Breast epithelium (tissue), 3 donors: ENCODE measurements at regions not wholly inside any gene's neighbourhood (a gene's known extent, or its start where the extent isn't known, plus 50 kb on each side); places are given as distances from the start of the nearest gene placed in this dataset.

Source experiments
- CTCF ChIP-seq, 3 donors: fragments of 450-650 bp; IDR thresholded peaks; one replicate each; pipeline ENCODE4 v1.5.1; 2016 to 2017; ENCODE audit warnings: antibody characterized with exemption in 3 of 3, mild to moderate bottlenecking in 3 of 3, moderate library complexity in 3 of 3
- POLR2AphosphoS5 ChIP-seq, 3 donors: sonication (generic); formaldehyde crosslinking; IDR thresholded peaks; one replicate each; pipeline ENCODE4 v1.6.1; 2017; ENCODE audit warnings: antibody characterized with exemption in 3 of 3

GRCh38 chr5:61734966-61735365 is 402.9 kb downstream of the ZSWIM6 start:
- TF ChIP-seq CTCF (IDR thresholded peaks at IDR 0.05) (no peak), POLR2AphosphoS5 (IDR thresholded peaks at IDR 0.05) (no peak)
